ENCODE measurements at regions not wholly inside any gene's neighbourhood (a gene's known extent, or its start where the extent isn't known, plus 50 kb on each side); places are given as distances from the start of the nearest gene placed in this dataset.

GRCh38 chr5:165892383-165892782 lies 2387.0 kb downstream of the MAT2B start:
- DNase-seq: no peak

- DNase-seq: no peak
These were observed 2389.5 kb downstream of the MAT2B start for GRCh38 chr5:165894916-165895315.

GRCh38 chr5:165903835-165904234 lies 2387.6 kb upstream of the WWC1 start:
- DNase-seq: no peak

GRCh38 chr5:165906871-165907270 lies 2384.6 kb upstream of the WWC1 start:
- no peak for DNase-seq

GRCh38 chr5:165913059-165913458 lies 2378.4 kb upstream of the WWC1 start:
- no peak for DNase-seq

GRCh38 chr5:165914456-165914855 lies 2377.0 kb upstream of the WWC1 start:
- no peak for DNase-seq

- no peak for DNase-seq
These were observed 2372.2 kb upstream of the WWC1 start for GRCh38 chr5:165919196-165919595.

- no peak for DNase-seq
These were observed 2370.8 kb upstream of the WWC1 start for GRCh38 chr5:165920655-165921054.

GRCh38 chr5:165928971-165929370 lies 2362.5 kb upstream of the WWC1 start:
- no peak for DNase-seq

GRCh38 chr5:165940541-165940940 lies 2350.9 kb upstream of the WWC1 start:
- DNase-seq: no peak

GRCh38 chr5:165956854-165957253 lies 2334.6 kb upstream of the WWC1 start:
- no peak for DNase-seq

GRCh38 chr5:165981671-165982070 lies 2309.8 kb upstream of the WWC1 start:
- DNase-seq: no peak

- DNase-seq: no peak
These were observed 2295.1 kb upstream of the WWC1 start for GRCh38 chr5:165996201-165996875.

- DNase-seq: no peak
These were observed 2291.6 kb upstream of the WWC1 start for GRCh38 chr5:165999693-166000320.

GRCh38 chr5:166004006-166004405 lies 2287.4 kb upstream of the WWC1 start:
- DNase-seq: no peak

GRCh38 chr5:166013415-166013814 lies 2278.0 kb upstream of the WWC1 start:
- DNase-seq: no peak

- DNase-seq: no peak
These were observed 2277.2 kb upstream of the WWC1 start for GRCh38 chr5:166014256-166014655.

GRCh38 chr5:166018716-166019115 lies 2272.7 kb upstream of the WWC1 start:
- no peak for DNase-seq

- no peak for DNase-seq
These were observed 2269.4 kb upstream of the WWC1 start for GRCh38 chr5:166022065-166022464.

- DNase-seq: no peak
These were observed 2266.5 kb upstream of the WWC1 start for GRCh38 chr5:166024970-166025369.

GRCh38 chr5:166027582-166027981 lies 2263.9 kb upstream of the WWC1 start:
- no peak for DNase-seq

GRCh38 chr5:166031926-166032325 lies 2259.5 kb upstream of the WWC1 start:
- no peak for DNase-seq

- no peak for DNase-seq
These were observed 2258.8 kb upstream of the WWC1 start for GRCh38 chr5:166032601-166033000.

- DNase-seq: no peak
These were observed 2245.5 kb upstream of the WWC1 start for GRCh38 chr5:166045961-166046360.

GRCh38 chr5:166046956-166047355 lies 2244.5 kb upstream of the WWC1 start:
- no peak for DNase-seq

Measured in dermis blood vessel endothelial cell (primary cell).